Inferior parietal cortex (tissue), 1 donor: ENCODE measurements at regions not wholly inside any gene's neighbourhood (a gene's known extent, or its start where the extent isn't known, plus 50 kb on each side); places are given as distances from the start of the nearest gene placed in this dataset.

Experiments used
- DNase-seq: peaks from one replicate; pipeline ENCODE4 v3.0.0-alpha.2; 2016; ENCODE audit errors: extremely low spot score

- no peak for DNase-seq
Observed at GRCh38 chr10:76735866-76736265, 901.7 kb downstream of the KCNMA1 start.

- no peak for DNase-seq
Observed at GRCh38 chr10:76733441-76733936, 904.1 kb downstream of the KCNMA1 start.

- no peak for DNase-seq
Observed at GRCh38 chr10:76732306-76732705, 905.3 kb downstream of the KCNMA1 start.

- DNase-seq = no peak
Observed at GRCh38 chr10:76729841-76730487, 907.6 kb downstream of the KCNMA1 start.

- no peak for DNase-seq
Observed at GRCh38 chr10:76729346-76729745, 908.3 kb downstream of the KCNMA1 start.

- no peak for DNase-seq
Observed at GRCh38 chr10:76727038-76727437, 910.6 kb downstream of the KCNMA1 start.

GRCh38 chr10:76723844-76724243 lies 913.8 kb downstream of the KCNMA1 start:
- DNase-seq = no peak

GRCh38 chr10:76721891-76722505 lies 915.6 kb downstream of the KCNMA1 start:
- DNase-seq = no peak

GRCh38 chr10:76719006-76719405 lies 918.6 kb downstream of the KCNMA1 start:
- no peak for DNase-seq

- DNase-seq = no peak
Observed at GRCh38 chr10:76717141-76717540, 920.5 kb downstream of the KCNMA1 start.

- no peak for DNase-seq
Observed at GRCh38 chr10:76711222-76711997, 926.2 kb downstream of the KCNMA1 start.

- DNase-seq = no peak
Observed at GRCh38 chr10:76700241-76700640, 937.4 kb downstream of the KCNMA1 start.

GRCh38 chr10:76697923-76698322 lies 939.7 kb downstream of the KCNMA1 start:
- DNase-seq = no peak

- DNase-seq = no peak
Observed at GRCh38 chr10:76695069-76695468, 942.5 kb downstream of the KCNMA1 start.

GRCh38 chr10:76686201-76686600 lies 951.4 kb downstream of the KCNMA1 start:
- no peak for DNase-seq

GRCh38 chr10:76684968-76685367 lies 952.6 kb downstream of the KCNMA1 start:
- DNase-seq = no peak

GRCh38 chr10:76681153-76681552 lies 956.5 kb downstream of the KCNMA1 start:
- no peak for DNase-seq

- DNase-seq = no peak
Observed at GRCh38 chr10:76679030-76679429, 958.6 kb downstream of the KCNMA1 start.

- DNase-seq = peak; percentile 31
Observed at GRCh38 chr10:76675951-76676587, 961.5 kb downstream of the KCNMA1 start.

GRCh38 chr10:76675561-76675950 lies 962.1 kb downstream of the KCNMA1 start:
- no peak for DNase-seq

GRCh38 chr10:76667408-76668370 lies 969.9 kb downstream of the KCNMA1 start:
- DNase-seq = no peak
